ENCODE measurements at regions not wholly inside any gene's neighbourhood (a gene's known extent, or its start where the extent isn't known, plus 50 kb on each side); places are given as distances from the start of the nearest gene placed in this dataset.
"Not testable (repeated sequence)": the region's sequence is repeated elsewhere in the genome, so short reads cannot be mapped to it uniquely, and the experiment has no call there.

GRCh38 chr13:37954597-37954996 lies 85.0 kb upstream of the TRPC4 start:
- H2AK5ac ChIP-seq (ENCODE audit: low read length, severe bottlenecking); H2AFZ ChIP-seq (ENCODE audit: low read depth, low read length); H3K4me2 ChIP-seq (ENCODE audit: low read length, poor library complexity, severe bottlenecking); H4K91ac ChIP-seq (ENCODE audit: low read length); H2BK15ac ChIP-seq (ENCODE audit: low read depth, poor library complexity, severe bottlenecking); H3K79me1 ChIP-seq (replicated peaks; ENCODE audit: low read length, poor library complexity, severe bottlenecking); H2BK5ac ChIP-seq (ENCODE audit: low read depth, low read length, poor library complexity, severe bottlenecking); H3K27me3 ChIP-seq (ENCODE audit: control insufficient read depth in 1 of 2, insufficient read depth in 1 of 2, low read length in 2 of 2); H3K18ac ChIP-seq (ENCODE audit: low read depth in 1 of 2, low read length in 2 of 2); H3K4me3 ChIP-seq (ENCODE audit: insufficient read depth in 1 of 2, low read depth in 1 of 2, low read length in 2 of 2); H3K14ac ChIP-seq (ENCODE audit: low read length in 2 of 2); H3K9ac ChIP-seq (ENCODE audit: low read length); H4K8ac ChIP-seq (ENCODE audit: low read length); H3K23ac ChIP-seq (ENCODE audit: low read length in 2 of 2); H3K27ac ChIP-seq (ENCODE audit: low read length, poor library complexity, severe bottlenecking); H2BK12ac ChIP-seq (ENCODE audit: low read length in 2 of 2); DNase-seq; H2BK120ac ChIP-seq (ENCODE audit: low read depth, low read length); H3K9me3 ChIP-seq (ENCODE audit: control insufficient read depth, low read length); H3K36me3 ChIP-seq (ENCODE audit: control insufficient read depth in 1 of 2, insufficient read depth in 2 of 2, low read depth in 1 of 2, low read length in 2 of 2); H3K4me1 ChIP-seq (ENCODE audit: control insufficient read depth, insufficient read depth, low read depth, low read length); H3K4ac ChIP-seq (ENCODE audit: low read depth in 1 of 2, low read length in 2 of 2): not testable (repeated sequence)
- WGBS, result 98% methylated on average over 7 of the region's 9 CpGs

- Histone ChIP-seq H3K4me3 (ENCODE audit: insufficient read depth in 1 of 2, low read depth in 1 of 2, low read length in 2 of 2) (no peak overlapping the region), H3K79me1 (replicated peaks; ENCODE audit: low read length, poor library complexity, severe bottlenecking) (no peaks in the 10 kb centered on the region), H2BK120ac (ENCODE audit: low read depth, low read length) (no peak overlapping the region), H3K18ac (ENCODE audit: low read depth in 1 of 2, low read length in 2 of 2) (no peak overlapping the region), H3K23ac (ENCODE audit: low read length in 2 of 2) (no peak overlapping the region), H2AFZ (ENCODE audit: low read depth, low read length) (no peak overlapping the region), H3K4me1 (ENCODE audit: control insufficient read depth, insufficient read depth, low read depth, low read length) (no peaks in the 10 kb centered on the region), H3K4ac (ENCODE audit: low read depth in 1 of 2, low read length in 2 of 2) (no peak overlapping the region), H3K4me2 (ENCODE audit: low read length, poor library complexity, severe bottlenecking) (no peak overlapping the region), H2AK5ac (ENCODE audit: low read length, severe bottlenecking) (no peak overlapping the region), H3K27ac (ENCODE audit: low read length, poor library complexity, severe bottlenecking) (no peak overlapping the region), H4K8ac (ENCODE audit: low read length) (no peak overlapping the region), H3K36me3 (ENCODE audit: control insufficient read depth in 1 of 2, insufficient read depth in 2 of 2, low read depth in 1 of 2, low read length in 2 of 2) (no peaks in the 10 kb centered on the region), H3K9me3 (ENCODE audit: control insufficient read depth, low read length) (no peaks in the 10 kb centered on the region), H2BK15ac (ENCODE audit: low read depth, poor library complexity, severe bottlenecking) (no peak overlapping the region), H2BK5ac (ENCODE audit: low read depth, low read length, poor library complexity, severe bottlenecking) (no peak overlapping the region), H3K27me3 (ENCODE audit: control insufficient read depth in 1 of 2, insufficient read depth in 1 of 2, low read length in 2 of 2) (no peaks in the 10 kb centered on the region), H3K9ac (ENCODE audit: low read length) (no peak overlapping the region), H2BK12ac (ENCODE audit: low read length in 2 of 2) (no peak overlapping the region), H4K91ac (ENCODE audit: low read length) (no peak overlapping the region), H3K14ac (ENCODE audit: low read length in 2 of 2) (no peak overlapping the region)
- 88% methylated on average over 1 of the region's 1 CpG for WGBS
- no peak for DNase-seq
These were observed 84.6 kb upstream of the TRPC4 start for GRCh38 chr13:37954191-37954590.

- no peak overlapping the region for H3K4me3 ChIP-seq (ENCODE audit: insufficient read depth in 1 of 2, low read depth in 1 of 2, low read length in 2 of 2)
- H4K91ac ChIP-seq (ENCODE audit: low read length), result no peak overlapping the region
- no peaks in the 10 kb centered on the region for H3K36me3 ChIP-seq (ENCODE audit: control insufficient read depth in 1 of 2, insufficient read depth in 2 of 2, low read depth in 1 of 2, low read length in 2 of 2)
- H2AK5ac ChIP-seq (ENCODE audit: low read length, severe bottlenecking), result no peak overlapping the region
- H3K79me1 ChIP-seq (replicated peaks; ENCODE audit: low read length, poor library complexity, severe bottlenecking), result no peaks in the 10 kb centered on the region
- H2BK15ac ChIP-seq (ENCODE audit: low read depth, poor library complexity, severe bottlenecking), result no peak overlapping the region
- no peak overlapping the region for H2AFZ ChIP-seq (ENCODE audit: low read depth, low read length)
- H3K4me2 ChIP-seq (ENCODE audit: low read length, poor library complexity, severe bottlenecking), result no peak overlapping the region
- no peak for DNase-seq
- no peak overlapping the region for H2BK120ac ChIP-seq (ENCODE audit: low read depth, low read length)
- no peak overlapping the region for H2BK12ac ChIP-seq (ENCODE audit: low read length in 2 of 2)
- no peak overlapping the region for H3K18ac ChIP-seq (ENCODE audit: low read depth in 1 of 2, low read length in 2 of 2)
- H3K23ac ChIP-seq (ENCODE audit: low read length in 2 of 2), result no peak overlapping the region
- H2BK5ac ChIP-seq (ENCODE audit: low read depth, low read length, poor library complexity, severe bottlenecking), result no peak overlapping the region
- no peak overlapping the region for H4K8ac ChIP-seq (ENCODE audit: low read length)
- H3K4me1 ChIP-seq (ENCODE audit: control insufficient read depth, insufficient read depth, low read depth, low read length), result no peaks in the 10 kb centered on the region
- no peak overlapping the region for H3K14ac ChIP-seq (ENCODE audit: low read length in 2 of 2)
- no peak overlapping the region for H3K27ac ChIP-seq (ENCODE audit: low read length, poor library complexity, severe bottlenecking)
- no peak overlapping the region for H3K4ac ChIP-seq (ENCODE audit: low read depth in 1 of 2, low read length in 2 of 2)
- H3K9me3 ChIP-seq (ENCODE audit: control insufficient read depth, low read length), result no peaks in the 10 kb centered on the region
- H3K9ac ChIP-seq (ENCODE audit: low read length), result no peak overlapping the region
- no peaks in the 10 kb centered on the region for H3K27me3 ChIP-seq (ENCODE audit: control insufficient read depth in 1 of 2, insufficient read depth in 1 of 2, low read length in 2 of 2)
These were observed 84.1 kb upstream of the TRPC4 start for GRCh38 chr13:37953696-37954095.

- H2AFZ ChIP-seq (ENCODE audit: low read depth, low read length), result no peak overlapping the region
- no CpG with 5 or more reads among the region's 1 CpG for WGBS
These were observed 80.4 kb upstream of the TRPC4 start for GRCh38 chr13:37950016-37950415.

More at GRCh38 chr13:37950016-37950415, 80.4 kb upstream of the TRPC4 start:
- no peaks in the 10 kb centered on the region for H3K9me3 ChIP-seq (ENCODE audit: control insufficient read depth, low read length)
- no peaks in the 10 kb centered on the region for H3K36me3 ChIP-seq (ENCODE audit: control insufficient read depth in 1 of 2, insufficient read depth in 2 of 2, low read depth in 1 of 2, low read length in 2 of 2)
- no peak overlapping the region for H2BK12ac ChIP-seq (ENCODE audit: low read length in 2 of 2)
- no peak overlapping the region for H2AK5ac ChIP-seq (ENCODE audit: low read length, severe bottlenecking)
- no peaks in the 10 kb centered on the region for H3K4me1 ChIP-seq (ENCODE audit: control insufficient read depth, insufficient read depth, low read depth, low read length)
- no peaks in the 10 kb centered on the region for H3K27me3 ChIP-seq (ENCODE audit: control insufficient read depth in 1 of 2, insufficient read depth in 1 of 2, low read length in 2 of 2)
- no peak overlapping the region for H2BK5ac ChIP-seq (ENCODE audit: low read depth, low read length, poor library complexity, severe bottlenecking)
- no peak overlapping the region for H3K18ac ChIP-seq (ENCODE audit: low read depth in 1 of 2, low read length in 2 of 2)
- H4K8ac ChIP-seq (ENCODE audit: low read length), result no peak overlapping the region
- H2BK120ac ChIP-seq (ENCODE audit: low read depth, low read length), result no peak overlapping the region
- no peak overlapping the region for H3K14ac ChIP-seq (ENCODE audit: low read length in 2 of 2)
- H3K9ac ChIP-seq (ENCODE audit: low read length), result no peak overlapping the region
- no peak overlapping the region for H3K27ac ChIP-seq (ENCODE audit: low read length, poor library complexity, severe bottlenecking)
- no peak overlapping the region for H3K4me2 ChIP-seq (ENCODE audit: low read length, poor library complexity, severe bottlenecking)
- H4K91ac ChIP-seq (ENCODE audit: low read length), result no peak overlapping the region
- no peak overlapping the region for H3K4ac ChIP-seq (ENCODE audit: low read depth in 1 of 2, low read length in 2 of 2)
- no peak overlapping the region for H2BK15ac ChIP-seq (ENCODE audit: low read depth, poor library complexity, severe bottlenecking)
- DNase-seq, result no peak
- no peaks in the 10 kb centered on the region for H3K79me1 ChIP-seq (replicated peaks; ENCODE audit: low read length, poor library complexity, severe bottlenecking)
- no peak overlapping the region for H3K23ac ChIP-seq (ENCODE audit: low read length in 2 of 2)
- no peak overlapping the region for H3K4me3 ChIP-seq (ENCODE audit: insufficient read depth in 1 of 2, low read depth in 1 of 2, low read length in 2 of 2)

All from mesenchymal stem cell (in vitro differentiated cells and primary cell).